Upper lobe of left lung (tissue), 6 donors: ENCODE measurements at regions not wholly inside any gene's neighbourhood (a gene's known extent, or its start where the extent isn't known, plus 50 kb on each side); places are given as distances from the start of the nearest gene placed in this dataset.

ENCODE experiments used
- ATAC-seq, 2 donors: fragments of 200-7000 bp; cut with Tn5 transposase; one replicate each; pipeline ENCODE4 v1.9.1; 2022; ENCODE audit warnings: mild to moderate bottlenecking in 2 of 2, moderate library complexity in 2 of 2; ENCODE audit not compliant: low FRiP score in 2 of 2
- DNase-seq, 2 donors: peaks; one replicate each; pipeline ENCODE4 v3.0.0-alpha.2; 2019 to 2020
- H3K27ac ChIP-seq, 4 donors: fragments of 200-600 bp; sonication (generic); one replicate each; pipeline ENCODE4 v1.5.1; 2016 to 2019
- H3K27me3 ChIP-seq, 4 donors: fragments of 200-600 bp; sonication (generic); one replicate each; pipeline ENCODE4 v1.5.1; 2017 to 2019
- H3K36me3 ChIP-seq, 4 donors: fragments of 200-600 bp; sonication (generic); one replicate each; pipeline ENCODE4 v1.5.1; 2016 to 2019
- H3K4me1 ChIP-seq, 4 donors: fragments of 200-600 bp; sonication (generic); one replicate each; pipeline ENCODE4 v1.5.1; 2018 to 2019
- H3K4me3 ChIP-seq, 4 donors: fragments of 200-600 bp; sonication (generic); one replicate each; pipeline ENCODE4 v1.5.1; 2017 to 2019; ENCODE audit warnings: mild to moderate bottlenecking in 2 of 4, moderate library complexity in 1 of 4
- H3K9me3 ChIP-seq, 4 donors: fragments of 200-600 bp; sonication (generic); one replicate each; pipeline ENCODE4 v1.5.1; 2018 to 2019
- EP300 ChIP-seq, 4 donors: sonication (generic); formaldehyde crosslinking; IDR thresholded peaks; one replicate each; pipeline ENCODE4 v1.5.1; 2017; ENCODE audit warnings: antibody characterized with exemption in 4 of 4, control low read depth in 2 of 4
- POLR2A ChIP-seq, 4 donors: fragments of 450-650 bp; IDR thresholded peaks; one replicate each; pipeline ENCODE4 v1.5.1; 2016 to 2017; ENCODE audit warnings: antibody characterized with exemption in 4 of 4, mild to moderate bottlenecking in 2 of 4
- POLR2AphosphoS5 ChIP-seq, 2 donors: sonication (generic); formaldehyde crosslinking; IDR thresholded peaks; one replicate each; pipeline ENCODE4 v1.5.1; 2017; ENCODE audit warnings: antibody characterized with exemption in 2 of 2
- WGBS, 2 donors: methylation state at CpG; one replicate each; pipeline ENCODE4 v1.1.5; 2017 to 2018; 5-methylcytosine and 5-hydroxymethylcytosine counted together
- TF ChIP-seq, protein P1 (sequence below), 6 experiments: fragments of 450-650 bp in 4 of 6; fragments of 200-600 bp in 2 of 6; sonication (generic) in 2 of 6; IDR thresholded peaks; one replicate each; pipeline ENCODE4 v1.5.1; 2016 to 2019; ENCODE audit warnings: antibody characterized with exemption in 6 of 6
- donor health status: DM: no; HTN: no; CAD: no; lungs with moderate emphysema.
- donor health status: DM: no; HTN: yes; CAD: no; lungs with severe emphysema.

DNA sequence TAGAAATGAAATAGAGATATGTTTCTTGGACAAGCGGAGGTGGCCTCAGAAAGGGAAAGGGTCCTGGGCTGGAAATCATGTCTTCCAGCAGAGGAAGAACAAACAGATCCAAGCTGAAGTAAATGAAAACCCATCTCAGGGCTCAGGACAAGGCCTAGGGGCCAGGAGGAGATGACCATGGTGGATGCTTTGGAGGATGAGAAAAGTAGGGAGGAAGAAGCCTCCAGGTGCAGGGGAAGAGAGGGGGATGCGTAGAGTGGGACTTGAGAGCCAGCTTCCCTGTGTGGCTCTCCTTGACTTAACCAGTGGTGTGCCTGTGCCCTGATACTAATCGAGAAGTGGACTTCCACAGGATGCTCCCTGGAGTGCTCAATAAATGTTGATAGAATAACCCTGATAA, 203.2 kb downstream of the FAM43A start:
- 75 to 82% methylated on average over 3 of the region's 3 CpGs for WGBS, 2 donors
- DNase-seq, result no peak
- TF ChIP-seq POLR2AphosphoS5 (IDR thresholded peaks at IDR 0.05) (no peak), EP300 (IDR thresholded peaks at IDR 0.05) (no peak), POLR2A (IDR thresholded peaks at IDR 0.05) (no peak)
- TF ChIP-seq, protein P1, sequence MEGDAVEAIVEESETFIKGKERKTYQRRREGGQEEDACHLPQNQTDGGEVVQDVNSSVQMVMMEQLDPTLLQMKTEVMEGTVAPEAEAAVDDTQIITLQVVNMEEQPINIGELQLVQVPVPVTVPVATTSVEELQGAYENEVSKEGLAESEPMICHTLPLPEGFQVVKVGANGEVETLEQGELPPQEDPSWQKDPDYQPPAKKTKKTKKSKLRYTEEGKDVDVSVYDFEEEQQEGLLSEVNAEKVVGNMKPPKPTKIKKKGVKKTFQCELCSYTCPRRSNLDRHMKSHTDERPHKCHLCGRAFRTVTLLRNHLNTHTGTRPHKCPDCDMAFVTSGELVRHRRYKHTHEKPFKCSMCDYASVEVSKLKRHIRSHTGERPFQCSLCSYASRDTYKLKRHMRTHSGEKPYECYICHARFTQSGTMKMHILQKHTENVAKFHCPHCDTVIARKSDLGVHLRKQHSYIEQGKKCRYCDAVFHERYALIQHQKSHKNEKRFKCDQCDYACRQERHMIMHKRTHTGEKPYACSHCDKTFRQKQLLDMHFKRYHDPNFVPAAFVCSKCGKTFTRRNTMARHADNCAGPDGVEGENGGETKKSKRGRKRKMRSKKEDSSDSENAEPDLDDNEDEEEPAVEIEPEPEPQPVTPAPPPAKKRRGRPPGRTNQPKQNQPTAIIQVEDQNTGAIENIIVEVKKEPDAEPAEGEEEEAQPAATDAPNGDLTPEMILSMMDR (IDR thresholded peaks at IDR 0.05), result no peak

DNA sequence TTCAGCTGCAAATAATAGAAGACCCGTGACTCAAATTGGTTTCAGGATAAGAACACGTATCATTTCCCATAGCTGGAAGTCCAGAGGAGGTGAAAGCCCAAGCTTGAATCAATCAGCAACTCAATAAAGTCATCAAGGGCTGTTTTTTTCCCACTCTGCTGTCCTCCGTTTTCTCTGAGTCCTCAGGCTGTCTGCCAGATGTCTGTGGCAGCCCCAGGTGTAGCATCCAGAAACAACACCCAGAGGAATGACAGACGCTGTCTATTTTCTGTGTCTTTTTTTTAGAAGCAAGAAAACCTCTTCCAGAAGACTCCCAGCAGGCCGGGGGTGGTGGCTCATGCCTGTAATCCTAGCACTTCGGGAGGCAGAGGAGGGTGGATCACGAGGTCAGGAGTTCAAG, 204.4 kb downstream of the FAM43A start:
- peaks cover 0 to 15% (median 3%) of the 10 kb centered on the region in 4 donors for H3K9me3 ChIP-seq
- H3K27ac ChIP-seq, result no peak overlapping the region
- ATAC-seq, result no peak
- no peak overlapping the region for H3K4me3 ChIP-seq
- no peak for DNase-seq
- no peak for TF ChIP-seq EP300 (IDR thresholded peaks at IDR 0.05)
- TF ChIP-seq, protein P1 (IDR thresholded peaks at IDR 0.05), result no peak
- no peak for TF ChIP-seq POLR2A (IDR thresholded peaks at IDR 0.05)
- TF ChIP-seq POLR2AphosphoS5 (IDR thresholded peaks at IDR 0.05), result no peak
- whole genome bisulfite sequencing, 2 donors, result 81 to 84% methylated on average over 7 of the region's 7 CpGs
- peaks cover 0 to 4% (median 0%) of the 10 kb centered on the region in 4 donors for H3K4me1 ChIP-seq
- no peaks in the 10 kb centered on the region for H3K27me3 ChIP-seq
- no peaks in the 10 kb centered on the region for H3K36me3 ChIP-seq

More for the DNA sequence above, 203.2 kb downstream of the FAM43A start:
- Histone ChIP-seq H3K27me3 (no peaks in the 10 kb centered on the region), H3K9me3 (peaks cover 3 to 15% (median 9%) of the 10 kb centered on the region in 4 donors), H3K36me3 (no peaks in the 10 kb centered on the region), H3K4me3 (no peak overlapping the region), H3K4me1 (peaks cover 0 to 8% (median 0%) of the 10 kb centered on the region in 4 donors), H3K27ac (no peak overlapping the region)
- no peak for ATAC-seq

DNA sequence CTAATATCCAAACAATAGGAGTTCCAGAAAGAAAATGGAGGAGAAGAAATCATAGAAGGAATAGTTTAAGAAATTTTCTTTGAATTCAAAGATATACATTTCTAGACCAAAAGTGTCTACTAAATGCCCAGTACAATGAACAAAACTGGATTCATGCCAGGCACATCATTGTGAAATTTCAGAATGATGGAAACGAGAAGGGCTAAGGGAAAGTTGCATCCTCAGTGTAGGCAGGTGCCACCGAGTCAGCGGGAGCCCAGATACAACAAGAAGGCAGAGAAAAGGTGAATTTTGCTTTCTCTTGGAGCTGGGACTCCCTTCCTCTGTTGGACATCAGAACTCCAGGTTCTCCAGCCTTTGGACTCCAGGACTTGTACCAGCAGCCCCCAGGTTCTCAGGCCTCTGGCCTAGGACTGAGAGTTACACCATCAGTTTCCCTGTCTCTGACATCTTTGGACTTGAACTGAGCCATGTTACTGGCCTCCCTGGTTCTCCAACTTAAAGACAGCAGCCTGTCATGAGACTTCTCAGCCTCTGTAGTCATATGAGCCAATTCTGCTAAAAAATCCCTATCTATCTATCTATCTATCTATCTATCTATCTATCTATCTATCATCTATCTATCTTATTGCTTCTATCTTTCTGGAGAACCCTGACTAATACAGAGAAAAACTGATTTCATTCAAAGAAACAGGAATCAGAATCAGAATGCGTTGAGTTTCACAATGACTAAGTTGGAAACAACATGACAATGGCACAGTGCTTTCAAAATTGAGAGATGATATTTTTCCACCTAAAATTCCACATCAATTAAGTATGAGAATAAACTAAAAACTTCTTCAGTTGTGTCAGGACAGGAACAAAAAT, 207.7 kb downstream of the FAM43A start:
- Histone ChIP-seq H3K4me3 (no peak overlapping the region), H3K4me1 (no peaks in the 10 kb centered on the region), H3K27me3 (no peaks in the 10 kb centered on the region), H3K27ac (no peak overlapping the region), H3K9me3 (peaks cover 0 to 7% (median 3%) of the 10 kb centered on the region in 4 donors), H3K36me3 (no peaks in the 10 kb centered on the region)
- 79 to 84% methylated on average over 4 of the region's 4 CpGs for WGBS, 2 donors
- no peak for TF ChIP-seq POLR2A (IDR thresholded peaks at IDR 0.05)
- TF ChIP-seq, protein P1 (IDR thresholded peaks at IDR 0.05), result no peak
- no peak for DNase-seq
- ATAC-seq, result no peak

DNA sequence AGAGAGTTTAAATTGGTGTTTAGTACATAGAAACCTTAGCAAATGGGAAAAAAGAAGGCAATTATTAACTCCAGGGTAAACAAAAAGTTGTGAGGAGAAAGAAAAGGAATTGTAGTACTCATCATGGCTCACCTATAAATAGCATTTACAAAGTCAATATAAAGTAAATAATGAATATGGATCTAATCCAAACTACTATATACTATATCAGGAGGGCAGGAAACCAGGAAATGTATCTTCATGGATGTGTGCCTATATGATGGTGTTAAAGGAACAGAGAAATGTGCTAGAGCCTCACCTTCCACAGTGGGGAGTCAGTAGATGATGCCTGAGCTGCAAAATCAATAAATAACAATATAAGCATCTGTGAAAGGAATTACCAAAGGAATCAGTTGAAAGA, 208.9 kb downstream of the FAM43A start:
- Histone ChIP-seq H3K4me1 (no peaks in the 10 kb centered on the region), H3K36me3 (no peaks in the 10 kb centered on the region), H3K27me3 (no peaks in the 10 kb centered on the region), H3K9me3 (peaks cover 0 to 7% (median 3%) of the 10 kb centered on the region in 4 donors), H3K27ac (no peak overlapping the region), H3K4me3 (no peak overlapping the region)
- no peak for DNase-seq
- TF ChIP-seq, protein P1 (IDR thresholded peaks at IDR 0.05), result no peak
- no peak for TF ChIP-seq EP300 (IDR thresholded peaks at IDR 0.05)
- no peak for TF ChIP-seq POLR2AphosphoS5 (IDR thresholded peaks at IDR 0.05)
- TF ChIP-seq POLR2A (IDR thresholded peaks at IDR 0.05), result no peak
- no peak for ATAC-seq
